HCT116 (cell line): ENCODE measurements at regions not wholly inside any gene's neighbourhood (a gene's known extent, or its start where the extent isn't known, plus 50 kb on each side); places are given as distances from the start of the nearest gene placed in this dataset.
A peak's percentile ranks its signal among the peaks of the same experiment; 100 is the strongest.

ENCODE experiments used
- ATAC-seq: fragments of 200-7000 bp; cut with Tn5 transposase; 2 replicates; pipeline ENCODE4 v1.9.1; 2020; ENCODE audit warnings: mild to moderate bottlenecking, moderate library complexity
- BruUV-seq: library from RNA; stranded (reverse); fragments of 400-500 nt; replicated peaks from 2 replicates; lab custom pipeline; 2021; lab: Mats Ljungman, UMichigan
- CTCF ChIA-PET: fragments of 300-600 bp; sonication (Branson Sonifier 250); formaldehyde crosslinking; loops from one replicate; lab custom pipeline; 2021; ENCODE audit warnings: antibody characterized with exemption; lab: Charles Lee
- POLR2A ChIA-PET: fragments of 300-600, 350-600 bp; sonication (Branson Sonifier 250); formaldehyde crosslinking; loops from one replicate; lab custom pipeline; 2021; ENCODE audit warnings: antibody characterized with exemption; lab: Charles Lee
- RAD21 ChIA-PET, 2 experiments: fragments of 300-600 bp; sonication (Branson Sonifier 250); formaldehyde crosslinking; loops; one replicate each; lab custom pipeline; 2023; ENCODE audit warnings: low total read pairs in 2 of 2; ENCODE audit not compliant: uncharacterized antibody in 2 of 2, unreplicated experiment in 2 of 2, low non-redundant PET in 1 of 2; lab: Charles Lee
- DNase-seq: peaks from one replicate; pipeline ENCODE4 v3.0.0-alpha.2; 2010; ENCODE audit warnings: low read depth, low spot score
- H2AFZ ChIP-seq: fragments of 200-600 bp; shearing (Covaris generic), sonication (generic); 2 replicates; pipeline ENCODE4 v1.6.1; 2017; ENCODE audit warnings: low read depth, mixed run types, mixed read lengths, antibody characterized with exemption, low read length; ENCODE audit not compliant: poor library complexity, severe bottlenecking
- H3K27ac ChIP-seq: 2 replicates; pipeline ENCODE4 v1.5.1; 2012; ENCODE audit warnings: low read depth, low read length
- H3K27me3 ChIP-seq: fragments of 200-600 bp; sonication (generic); 2 replicates; pipeline ENCODE4 v1.6.1; 2016; ENCODE audit warnings: mixed run types, low read length, mixed read lengths; ENCODE audit not compliant: insufficient read depth
- H3K36me3 ChIP-seq, 2 experiments: fragments of 200-500 bp in 1 of 2; fragments of 200-600 bp in 1 of 2; sonication (Bioruptor generic) in 1 of 2; sonication (generic) in 1 of 2; 2 replicates each; pipeline versions ENCODE4 v1.5.1 to v1.6.1; 2014 to 2016; ENCODE audit warnings: low read length in 2 of 2, inconsistent platforms in 1 of 2, mixed read lengths in 1 of 2, mixed run types in 1 of 2; ENCODE audit not compliant: insufficient read depth in 2 of 2, control insufficient read depth in 1 of 2
- H3K4me1 ChIP-seq, 2 experiments: fragments of 200-600 bp in 1 of 2; sonication (generic) in 1 of 2; 2 replicates each; pipeline versions ENCODE4 v1.5.1 to v1.6.1; 2012 to 2017; ENCODE audit warnings: low read length in 2 of 2, inconsistent platforms in 1 of 2, mild to moderate bottlenecking in 1 of 2, mixed read lengths in 1 of 2, mixed run types in 1 of 2, moderate library complexity in 1 of 2; ENCODE audit not compliant: insufficient read depth in 2 of 2, control insufficient read depth in 1 of 2
- H3K4me2 ChIP-seq: fragments of 200-600 bp; sonication (generic); 2 replicates; pipeline ENCODE4 v1.6.1; 2017; ENCODE audit warnings: mixed run types, low read length, mixed read lengths
- H3K4me3 ChIP-seq, 2 experiments: fragments of 200-600 bp in 1 of 2; sonication (generic) in 1 of 2; replicated peaks in 1 of 2; 2 replicates each; pipeline ENCODE4 v1.5.1; 2011 to 2016; ENCODE audit warnings: low read length in 2 of 2, control low read depth in 1 of 2, low read depth in 1 of 2, mild to moderate bottlenecking in 1 of 2, mixed read lengths in 1 of 2, mixed run types in 1 of 2
- H3K79me2 ChIP-seq: fragments of 200-600 bp; sonication (generic); 2 replicates; pipeline ENCODE4 v1.6.1; 2017; ENCODE audit warnings: mild to moderate bottlenecking, mixed run types, low read length, moderate library complexity, mixed read lengths; ENCODE audit not compliant: insufficient read depth
- H3K9ac ChIP-seq: fragments of 200-600 bp; sonication (generic); 2 replicates; pipeline ENCODE4 v1.6.1; 2016; ENCODE audit warnings: low read length, mixed read lengths
- H3K9me2 ChIP-seq: fragments of 200-600 bp; sonication (generic), shearing (Covaris generic); 2 replicates; pipeline ENCODE4 v1.6.1; 2017; ENCODE audit warnings: mixed run types, mild to moderate bottlenecking, moderate library complexity; ENCODE audit not compliant: insufficient read depth
- H3K9me3 ChIP-seq, 2 experiments: fragments of 200-500 bp in 1 of 2; fragments of 200-600 bp in 1 of 2; sonication (Bioruptor generic) in 1 of 2; sonication (generic) in 1 of 2; 2 replicates each; pipeline ENCODE4 v1.6.1; 2014 to 2017; ENCODE audit warnings: low read length in 2 of 2, mixed read lengths in 2 of 2, inconsistent platforms in 1 of 2, low read depth in 1 of 2, mild to moderate bottlenecking in 1 of 2, mixed run types in 1 of 2, moderate library complexity in 1 of 2; ENCODE audit not compliant: control insufficient read depth in 1 of 2, insufficient read depth in 1 of 2
- H4K20me1 ChIP-seq: fragments of 200-600 bp; sonication (generic), shearing (Covaris generic); 2 replicates; pipeline ENCODE4 v1.6.1; 2017; ENCODE audit warnings: mixed run types, mild to moderate bottlenecking, moderate library complexity; ENCODE audit not compliant: insufficient read depth
- CTCF ChIP-seq, 3 experiments: fragments of 200-600 bp in 1 of 3; sonication (generic) in 1 of 3; IDR thresholded peaks in 2 of 3; conservative IDR thresholded peaks in 1 of 3; 2 replicates each; pipeline ENCODE4 v1.5.1; 2012 to 2017; ENCODE audit warnings: low read depth in 2 of 3, low read length in 2 of 3, antibody characterized with exemption in 1 of 3, borderline replicate concordance in 1 of 3, control low read depth in 1 of 3, mild to moderate bottlenecking in 1 of 3, mixed read lengths in 1 of 3, mixed run types in 1 of 3, moderate library complexity in 1 of 3; ENCODE audit not compliant: insufficient read depth in 1 of 3
- EGR1 ChIP-seq: IDR thresholded peaks from 2 replicates; pipeline ENCODE4 v1.6.1; 2012; ENCODE audit warnings: low read depth
- JUND ChIP-seq: IDR thresholded peaks from 2 replicates; pipeline ENCODE4 v1.6.1; 2012
- POLR2AphosphoS5 ChIP-seq: IDR thresholded peaks from 2 replicates; pipeline ENCODE4 v1.6.1; 2011; ENCODE audit warnings: mild to moderate bottlenecking, low read depth, low read length, moderate library complexity
- REST ChIP-seq: IDR thresholded peaks from 2 replicates; pipeline ENCODE4 v1.6.1; 2012; ENCODE audit warnings: low read depth
- SRF ChIP-seq: IDR thresholded peaks from 2 replicates; pipeline ENCODE4 v1.6.1; 2012; ENCODE audit warnings: low read depth
- ZNF274 ChIP-seq: fragments of 200-500 bp; sonication (Bioruptor generic); IDR thresholded peaks from 2 replicates; pipeline ENCODE4 v1.6.1; 2014; ENCODE audit warnings: mild to moderate bottlenecking, low read depth, low read length, inconsistent platforms
- intact Hi-C: fragments of 100-400 bp; cut with micrococcal nuclease; formaldehyde crosslinking; loops from 2 replicates; pipeline ENCODE4 v1.10.0; 2022

- TF ChIP-seq POLR2AphosphoS5 (no peak), CTCF (IDR thresholded peaks at IDR 0.05 in 2 of 3, conservative IDR thresholded peaks at IDR 0.05 in 1 of 3; ENCODE audit: borderline replicate concordance in 1 of 3, insufficient read depth in 1 of 3, low read depth in 2 of 3, low read length in 2 of 3) (no peak), JUND (no peak)
Observed at GRCh38 chr17:77018504-77018903, 122.3 kb upstream of the SEC14L1 start (continued).

GRCh38 chr17:77019893-77020379 lies 120.8 kb upstream of the SEC14L1 start:
- Histone ChIP-seq H3K79me2 (no peaks in the 10 kb centered on the region), H3K9ac (no peak overlapping the region), H3K4me3 (no peak overlapping the region), H3K9me3 (no peaks in the 10 kb centered on the region), H3K4me1 (no peaks in the 10 kb centered on the region), H3K9me2 (peaks cover 8% of the 10 kb centered on the region; the same call in 1 of the 2 replicates), H3K4me2 (no peak overlapping the region), H3K27ac (no peak overlapping the region), H2AFZ (no peak overlapping the region), H3K27me3 (no peaks in the 10 kb centered on the region), H4K20me1 (no peaks in the 10 kb centered on the region), H3K36me3 (no peaks in the 10 kb centered on the region)
- ChIA-PET RAD21 (no interaction called here), POLR2A (no interaction called here)
- intact Hi-C loops: no loop called here
- ATAC-seq (no peak), DNase-seq (no peak)
- BruUV-seq: no TSS peak
- TF ChIP-seq EGR1: no peak
- TF ChIP-seq SRF: no peak
- TF ChIP-seq, all 23 proteins: peak for 0
- CTCF ChIA-PET: no interaction called here

GRCh38 chr17:77020973-77021372 lies 119.8 kb upstream of the SEC14L1 start:
- ATAC-seq: no peak
- CTCF ChIA-PET: interaction anchor here (0.9 kb wide), 1 partner anchor 35 kb away, joined by 3 read pairs; no protein-coding TSS in a partner anchor
- BruUV-seq: no TSS peak

More at GRCh38 chr17:77020973-77021372, 119.8 kb upstream of the SEC14L1 start:
- no peak overlapping the region for H3K4me2 ChIP-seq
- no peak overlapping the region for H3K4me3 ChIP-seq
- no peak overlapping the region for H3K9ac ChIP-seq
- H3K27me3 ChIP-seq: no peaks in the 10 kb centered on the region
- peaks cover 8% of the 10 kb centered on the region; the same call in 1 of the 2 replicates for H3K9me2 ChIP-seq
- H3K9me3 ChIP-seq: no peaks in the 10 kb centered on the region
- H3K79me2 ChIP-seq: no peaks in the 10 kb centered on the region
- POLR2A ChIA-PET: no interaction called here
- intact Hi-C loops: no loop called here
- peak; percentile 33 for TF ChIP-seq REST
- no peak for TF ChIP-seq ZNF274
- no peak for TF ChIP-seq CTCF (IDR thresholded peaks at IDR 0.05 in 2 of 3, conservative IDR thresholded peaks at IDR 0.05 in 1 of 3; ENCODE audit: borderline replicate concordance in 1 of 3, insufficient read depth in 1 of 3, low read depth in 2 of 3, low read length in 2 of 3)
- TF ChIP-seq, all 23 proteins: peak for 1
- H3K27ac ChIP-seq: no peak overlapping the region
- no peaks in the 10 kb centered on the region for H4K20me1 ChIP-seq
- no peak overlapping the region for H2AFZ ChIP-seq
- no peaks in the 10 kb centered on the region for H3K36me3 ChIP-seq
- no peak for DNase-seq
- RAD21 ChIA-PET: no interaction called here
- H3K4me1 ChIP-seq: no peaks in the 10 kb centered on the region
